A673 (cell line): ENCODE measurements at regions not wholly inside any gene's neighbourhood (a gene's known extent, or its start where the extent isn't known, plus 50 kb on each side); places are given as distances from the start of the nearest gene placed in this dataset.

Experiments used
- BruUV-seq: library from RNA; stranded (reverse); fragments of 400-500 nt; replicated peaks from 2 replicates; lab custom pipeline; 2021; lab: Mats Ljungman, UMichigan
- CTCF ChIA-PET: fragments of 300-600 bp; sonication (Branson Sonifier 250); formaldehyde crosslinking; loops from one replicate; lab custom pipeline; 2022; ENCODE audit warnings: antibody characterized with exemption; lab: Charles Lee
- POLR2A ChIA-PET: fragments of 300-600 bp; sonication (Branson Sonifier 250); formaldehyde crosslinking; loops from one replicate; lab custom pipeline; 2022; ENCODE audit warnings: antibody characterized with exemption; ENCODE audit not compliant: low non-redundant PET; lab: Charles Lee
- DNase-seq: peaks from one replicate; pipeline ENCODE4 v3.0.0-alpha.2; 2015; ENCODE audit warnings: low spot score
- H3K27ac ChIP-seq: fragments of 200-600 bp; sonication (generic); 2 replicates; pipeline ENCODE4 v1.5.1; 2016; ENCODE audit warnings: mixed run types, low read depth, mild to moderate bottlenecking, mixed read lengths, antibody characterized with exemption, low read length; ENCODE audit not compliant: poor library complexity, severe bottlenecking
- H3K27me3 ChIP-seq: fragments of 200-600 bp; sonication (generic); replicated peaks from 2 replicates; pipeline ENCODE4 v1.6.1; 2017; ENCODE audit warnings: mixed run types, low read depth, mild to moderate bottlenecking, mixed read lengths, antibody characterized with exemption, low read length; ENCODE audit not compliant: insufficient read depth, poor library complexity
- H3K36me3 ChIP-seq: fragments of 200-600 bp; sonication (generic); 2 replicates; pipeline ENCODE4 v1.6.1; 2016; ENCODE audit warnings: mixed run types, mild to moderate bottlenecking, mixed read lengths, antibody characterized with exemption, low read length; ENCODE audit not compliant: insufficient read depth, poor library complexity, severe bottlenecking
- H3K4me1 ChIP-seq: fragments of 200-600 bp; sonication (generic); 2 replicates; pipeline ENCODE4 v1.6.1; 2017; ENCODE audit warnings: mixed run types, mild to moderate bottlenecking, mixed read lengths, antibody characterized with exemption, low read length; ENCODE audit not compliant: insufficient read depth, poor library complexity, severe bottlenecking
- H3K4me3 ChIP-seq: fragments of 200-600 bp; sonication (generic); 2 replicates; pipeline ENCODE4 v1.5.1; 2016; ENCODE audit warnings: low read depth, mixed run types, mild to moderate bottlenecking, mixed read lengths, low read length; ENCODE audit not compliant: poor library complexity, severe bottlenecking
- H3K9me3 ChIP-seq: fragments of 200-600 bp; sonication (generic); 2 replicates; pipeline ENCODE4 v1.6.1; 2016; ENCODE audit warnings: mixed run types, low read depth, mild to moderate bottlenecking, mixed read lengths, antibody characterized with exemption, low read length; ENCODE audit not compliant: poor library complexity, severe bottlenecking
- CTCF ChIP-seq: fragments of 300-800, 200-600 bp; sonication (generic); conservative IDR thresholded peaks from 2 replicates; pipeline ENCODE4 v1.5.1; 2017; ENCODE audit warnings: low read depth, mild to moderate bottlenecking, antibody characterized with exemption, low read length, moderate library complexity, mixed read lengths
- EZH2 ChIP-seq: fragments of 200-600 bp; sonication (generic); IDR thresholded peaks from 2 replicates; pipeline ENCODE4 v1.6.1; 2017; ENCODE audit warnings: borderline replicate concordance, low read depth, mild to moderate bottlenecking, mixed read lengths, antibody characterized with exemption, low read length; ENCODE audit not compliant: poor library complexity, severe bottlenecking
- intact Hi-C: fragments of 100-400 bp; cut with micrococcal nuclease; formaldehyde crosslinking; loops from one replicate; pipeline ENCODE4 v1.10.0; 2022; ENCODE audit not compliant: unreplicated experiment

DNA sequence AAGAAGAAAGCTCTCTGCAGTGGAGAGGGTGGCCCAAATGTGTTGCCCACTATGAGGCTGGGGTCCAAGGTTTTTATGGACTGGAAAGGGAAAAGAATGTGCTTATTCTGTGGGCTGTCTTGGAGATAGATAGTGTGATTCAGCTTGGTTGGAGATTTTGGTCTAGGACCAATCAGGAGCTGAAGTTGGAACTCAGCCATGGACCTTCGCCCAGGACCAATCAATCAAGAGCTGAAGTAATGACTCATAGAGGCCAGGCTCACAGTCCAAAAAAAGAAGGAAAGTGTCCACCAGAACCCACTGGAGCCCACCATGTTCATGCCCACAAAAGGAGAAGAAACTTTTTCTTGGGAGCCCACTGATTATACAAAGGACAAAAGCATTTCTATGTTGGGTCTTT lies 369.5 kb downstream of the UBE2NL start:
- POLR2A ChIA-PET, result no interaction called here
- Histone ChIP-seq H3K27me3 (no peaks in the 10 kb centered on the region), H3K27ac (no peak overlapping the region), H3K4me3 (no peak overlapping the region), H3K9me3 (peaks cover 32% of the 10 kb centered on the region), H3K4me1 (no peaks in the 10 kb centered on the region), H3K36me3 (no peaks in the 10 kb centered on the region)
- DNase-seq, result no peak
- intact Hi-C loops, result no loop called here
- TF ChIP-seq CTCF (no peak), EZH2 (no peak)
- no TSS peak for BruUV-seq
- CTCF ChIA-PET, result no interaction called here

DNA sequence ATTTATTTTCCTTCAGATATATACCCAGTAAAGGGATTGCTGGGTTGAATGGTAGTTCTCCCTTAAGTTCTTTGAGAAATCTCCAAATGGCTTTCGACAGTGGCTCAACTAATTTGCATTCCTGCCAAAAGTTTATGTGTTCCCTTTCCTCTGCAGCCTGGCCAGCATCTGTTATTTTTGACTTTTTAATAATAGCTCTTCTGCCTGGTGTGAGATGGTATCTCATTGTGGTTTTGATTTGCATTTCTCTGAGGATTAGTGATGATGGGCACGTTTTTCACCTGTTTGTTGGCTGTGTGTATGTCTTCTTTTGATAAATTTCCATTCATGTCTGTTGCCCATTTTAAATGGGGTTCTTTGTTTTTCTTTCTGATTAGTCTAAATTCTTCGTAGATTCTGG lies 375.2 kb downstream of the UBE2NL start:
- Histone ChIP-seq H3K9me3 (peaks cover 26% of the 10 kb centered on the region), H3K27ac (no peak overlapping the region), H3K4me1 (no peaks in the 10 kb centered on the region), H3K27me3 (no peaks in the 10 kb centered on the region), H3K4me3 (no peak overlapping the region), H3K36me3 (no peaks in the 10 kb centered on the region)
- ChIA-PET CTCF (no interaction called here), POLR2A (no interaction called here)
- BruUV-seq, result no TSS peak
- DNase-seq, result no peak
- TF ChIP-seq CTCF, result no peak
- TF ChIP-seq EZH2, result no peak
- intact Hi-C loops, result no loop called here

- no peak for DNase-seq
- intact Hi-C loops, result no loop called here
- TF ChIP-seq EZH2 (no peak), CTCF (no peak)
- no peaks in the 10 kb centered on the region for H3K4me1 ChIP-seq
- BruUV-seq, result no TSS peak
- peaks cover 7% of the 10 kb centered on the region for H3K9me3 ChIP-seq
- no peaks in the 10 kb centered on the region for H3K36me3 ChIP-seq
- no peak overlapping the region for H3K27ac ChIP-seq
- POLR2A ChIA-PET, result no interaction called here
- CTCF ChIA-PET, result no interaction called here
- no peaks in the 10 kb centered on the region for H3K27me3 ChIP-seq
- no peak overlapping the region for H3K4me3 ChIP-seq
Observed at GRCh38 chrX:144265641-144266040, 381.8 kb downstream of the UBE2NL start.
